Astrocyte (in vitro differentiated cells and primary cell): ENCODE measurements at regions not wholly inside any gene's neighbourhood (a gene's known extent, or its start where the extent isn't known, plus 50 kb on each side); places are given as distances from the start of the nearest gene placed in this dataset.
A peak's percentile ranks its signal among the peaks of the same experiment; 100 is the strongest.

Experiments used
- DNase-seq: peaks from one replicate; pipeline ENCODE4 v3.0.0-alpha.2; 2010; ENCODE audit warnings: low read depth
- FAIRE-seq: peaks from 2 replicates; lab custom pipeline; 2011; peaks lifted over from hg19 to GRCh38; lab: Jason Lieb, UNC
- H2AFZ ChIP-seq: 2 replicates; pipeline ENCODE4 v1.6.0; 2012; ENCODE audit warnings: low read depth, low read length, inconsistent platforms
- H3K27ac ChIP-seq: 2 replicates; pipeline ENCODE4 v1.5.1; 2011; ENCODE audit warnings: low read depth, low read length, inconsistent platforms
- H3K27me3 ChIP-seq: 2 replicates; pipeline ENCODE4 v1.6.0; 2011; ENCODE audit warnings: low read length, inconsistent platforms; ENCODE audit not compliant: insufficient read depth
- H3K36me3 ChIP-seq: 2 replicates; pipeline ENCODE4 v1.5.1; 2011; ENCODE audit warnings: low read length, inconsistent platforms; ENCODE audit not compliant: insufficient read depth
- H3K4me1 ChIP-seq: 2 replicates; pipeline ENCODE4 v1.5.1; 2011; ENCODE audit warnings: low read length, inconsistent platforms; ENCODE audit not compliant: insufficient read depth
- H3K4me2 ChIP-seq: 2 replicates; pipeline ENCODE4 v1.6.0; 2012; ENCODE audit warnings: low read length, inconsistent platforms
- H3K4me3 ChIP-seq: 2 replicates; pipeline ENCODE4 v1.5.1; 2011; ENCODE audit warnings: low read depth, mild to moderate bottlenecking, low read length, inconsistent platforms; ENCODE audit not compliant: insufficient read depth
- H3K79me2 ChIP-seq: 2 replicates; pipeline ENCODE4 v1.6.0; 2012; ENCODE audit warnings: mild to moderate bottlenecking, low read length, inconsistent platforms; ENCODE audit not compliant: insufficient read depth
- H3K9ac ChIP-seq: 2 replicates; pipeline ENCODE4 v1.6.0; 2012; ENCODE audit warnings: mild to moderate bottlenecking, low read length, inconsistent platforms
- H3K9me3 ChIP-seq: 2 replicates; pipeline ENCODE4 v1.5.1; 2012; ENCODE audit warnings: low read depth, mild to moderate bottlenecking, low read length, inconsistent platforms; ENCODE audit not compliant: insufficient read depth
- H4K20me1 ChIP-seq: 2 replicates; pipeline ENCODE4 v1.6.0; 2012; ENCODE audit warnings: low read length, inconsistent platforms; ENCODE audit not compliant: insufficient read depth
- H3K27ac Mint-ChIP-seq: one replicate; pipeline ENCODE4 v1.8.0; 2021; ENCODE audit warnings: mild to moderate bottlenecking, mixed read lengths; ENCODE audit not compliant: unreplicated experiment
- H3K27me3 Mint-ChIP-seq: one replicate; pipeline ENCODE4 v1.8.0; 2021; ENCODE audit warnings: low read depth, mixed read lengths; ENCODE audit not compliant: unreplicated experiment
- H3K36me3 Mint-ChIP-seq: one replicate; pipeline ENCODE4 v1.8.0; 2021; ENCODE audit warnings: low read depth, mixed read lengths; ENCODE audit not compliant: unreplicated experiment
- H3K4me1 Mint-ChIP-seq: one replicate; pipeline ENCODE4 v1.8.0; 2021; ENCODE audit warnings: low read depth, mixed read lengths; ENCODE audit not compliant: unreplicated experiment
- H3K4me3 Mint-ChIP-seq: one replicate; pipeline ENCODE4 v1.8.0; 2021; ENCODE audit warnings: mild to moderate bottlenecking, moderate library complexity, mixed read lengths; ENCODE audit not compliant: unreplicated experiment
- H3K9me3 Mint-ChIP-seq: one replicate; pipeline ENCODE4 v1.8.0; 2021; ENCODE audit warnings: mild to moderate bottlenecking, mixed read lengths; ENCODE audit not compliant: unreplicated experiment
- CTCF ChIP-seq: IDR thresholded peaks from 2 replicates; pipeline ENCODE4 v1.5.1; 2011; ENCODE audit warnings: low read depth, mild to moderate bottlenecking, inconsistent platforms, low read length, moderate library complexity; ENCODE audit not compliant: insufficient read depth
- EZH2 ChIP-seq: IDR thresholded peaks from 2 replicates; pipeline ENCODE4 v1.6.1; 2012; ENCODE audit warnings: mild to moderate bottlenecking, low read length, inconsistent platforms; ENCODE audit not compliant: insufficient read depth

DNA sequence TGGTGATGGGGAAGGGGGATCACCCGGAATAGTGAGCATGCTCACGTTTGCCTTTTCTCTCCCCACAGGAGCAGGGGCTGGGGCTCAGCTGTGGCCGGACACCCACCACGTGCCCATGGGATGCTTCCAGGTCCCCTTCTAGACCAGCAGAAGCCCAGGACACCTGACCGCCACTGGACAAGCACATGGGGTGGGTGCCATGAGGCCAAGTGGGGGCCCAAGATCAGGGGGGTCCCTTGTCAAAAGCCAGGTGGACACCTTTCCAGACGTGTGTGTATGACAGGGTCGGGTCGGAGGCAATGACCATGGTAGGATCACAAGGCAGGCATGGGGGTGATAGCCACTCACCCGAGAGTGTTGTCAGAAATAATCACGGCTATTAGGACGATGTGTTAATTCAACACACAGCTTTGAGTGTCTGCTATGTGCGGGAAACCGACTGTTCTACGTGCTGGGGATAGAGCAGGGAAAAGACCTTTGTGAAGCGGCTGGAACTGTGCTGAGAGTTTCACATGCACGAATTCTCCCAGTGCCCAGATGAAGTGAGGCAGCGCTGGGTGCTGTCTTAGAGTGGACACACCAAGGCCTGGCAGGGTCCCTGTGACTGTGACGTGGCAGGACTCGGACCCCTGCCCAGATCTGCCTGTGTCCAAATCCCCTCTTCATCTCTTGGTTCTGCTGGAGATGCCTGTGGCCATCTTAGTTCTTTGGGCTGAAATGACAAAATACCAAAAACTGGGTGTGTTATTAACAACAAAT is 244.7 kb downstream of the NDUFA10 start:
- Histone ChIP-seq H3K36me3 (no peaks in the 10 kb centered on the region), H3K9me3 (peaks cover 7% of the 10 kb centered on the region), H4K20me1 (no peaks in the 10 kb centered on the region), H3K9ac (no peak overlapping the region), H3K4me2 (no peak overlapping the region), H2AFZ (no peak overlapping the region), H3K79me2 (no peaks in the 10 kb centered on the region), H3K27ac (no peak overlapping the region), H3K27me3 (no peaks in the 10 kb centered on the region), H3K4me1 (no peaks in the 10 kb centered on the region), H3K4me3 (no peak overlapping the region)
- no peak for TF ChIP-seq EZH2
- TF ChIP-seq CTCF: no peak
- no peak for DNase-seq
- no peak for FAIRE-seq
- H3K9me3 Mint-ChIP-seq: peaks cover 4% of the 10 kb centered on the region
- H3K36me3 Mint-ChIP-seq: peaks cover 4% of the 10 kb centered on the region
- peak overlapping the region; percentile 29 for H3K4me3 Mint-ChIP-seq
- no peaks in the 10 kb centered on the region for H3K4me1 Mint-ChIP-seq
- peaks cover 42% of the 10 kb centered on the region for H3K27me3 Mint-ChIP-seq
- no peak overlapping the region for H3K27ac Mint-ChIP-seq

DNA sequence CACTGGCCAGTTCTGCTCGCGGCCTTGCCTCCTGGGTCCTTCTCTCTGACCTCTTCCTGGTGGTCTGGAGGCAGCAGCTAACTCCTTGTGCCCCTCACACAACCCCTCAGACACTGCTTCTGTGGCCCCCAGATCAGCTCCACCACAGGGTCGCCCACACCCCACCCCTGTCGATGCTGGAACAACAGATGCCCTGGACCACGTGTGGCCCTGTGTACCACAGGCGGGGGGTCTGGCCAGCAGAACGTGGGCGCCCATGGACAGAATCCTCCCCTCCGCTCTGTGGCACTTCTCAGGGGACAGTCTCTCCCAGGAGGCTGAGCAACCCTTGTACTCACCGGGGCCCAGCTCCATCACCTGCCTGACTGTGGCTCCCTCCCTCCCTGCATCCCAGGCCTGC is 245.6 kb downstream of the NDUFA10 start:
- Mint-ChIP-seq H3K36me3 (peaks cover 4% of the 10 kb centered on the region), H3K4me1 (no peaks in the 10 kb centered on the region), H3K27me3 (peaks cover 50% of the 10 kb centered on the region), H3K4me3 (no peak overlapping the region), H3K9me3 (peaks cover 9% of the 10 kb centered on the region), H3K27ac (no peak overlapping the region)
- FAIRE-seq: no peak
- H4K20me1 ChIP-seq: no peaks in the 10 kb centered on the region
- H3K9ac ChIP-seq: no peak overlapping the region
- H3K79me2 ChIP-seq: no peaks in the 10 kb centered on the region
- TF ChIP-seq EZH2 (no peak), CTCF (no peak)
- no peak for DNase-seq
- H3K4me1 ChIP-seq: no peaks in the 10 kb centered on the region
- H2AFZ ChIP-seq: no peak overlapping the region
- H3K9me3 ChIP-seq: peaks cover 7% of the 10 kb centered on the region
- H3K4me2 ChIP-seq: no peak overlapping the region
- no peaks in the 10 kb centered on the region for H3K27me3 ChIP-seq
- H3K27ac ChIP-seq: no peak overlapping the region
- no peaks in the 10 kb centered on the region for H3K36me3 ChIP-seq
- no peak overlapping the region for H3K4me3 ChIP-seq
